GM21619 (cell line): ENCODE measurements at regions not wholly inside any gene's neighbourhood (a gene's known extent, or its start where the extent isn't known, plus 50 kb on each side); places are given as distances from the start of the nearest gene placed in this dataset.
"Not testable (repeated sequence)": the region's sequence is repeated elsewhere in the genome, so short reads cannot be mapped to it uniquely, and the experiment has no call there.

Source experiments
- ATAC-seq: cut with Tn5 transposase; IDR thresholded peaks from one replicate; pipeline ENCODE4 v1.9.1; 2021; ENCODE audit not compliant: unreplicated experiment

DNA sequence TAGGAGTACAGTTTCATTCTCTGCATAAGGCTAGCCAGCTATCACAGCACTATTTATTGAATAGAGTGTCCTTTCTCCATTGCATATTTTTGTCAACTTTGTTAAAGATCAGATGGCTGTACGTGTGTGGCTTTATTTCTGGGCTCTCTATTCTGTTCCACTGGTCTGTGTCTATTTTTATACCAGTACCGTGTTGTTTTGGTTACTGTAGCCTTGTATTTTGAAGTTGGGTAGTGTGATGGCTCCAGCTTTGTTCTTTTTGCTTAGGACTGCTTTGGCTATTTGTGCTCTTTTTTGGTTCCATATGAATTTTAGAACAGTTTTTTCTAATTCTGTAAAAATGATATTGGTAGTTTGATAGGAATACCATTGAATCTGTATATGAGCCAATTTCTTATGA lies 182.1 kb upstream of the DIAPH2 start:
- ATAC-seq, result no peak

DNA sequence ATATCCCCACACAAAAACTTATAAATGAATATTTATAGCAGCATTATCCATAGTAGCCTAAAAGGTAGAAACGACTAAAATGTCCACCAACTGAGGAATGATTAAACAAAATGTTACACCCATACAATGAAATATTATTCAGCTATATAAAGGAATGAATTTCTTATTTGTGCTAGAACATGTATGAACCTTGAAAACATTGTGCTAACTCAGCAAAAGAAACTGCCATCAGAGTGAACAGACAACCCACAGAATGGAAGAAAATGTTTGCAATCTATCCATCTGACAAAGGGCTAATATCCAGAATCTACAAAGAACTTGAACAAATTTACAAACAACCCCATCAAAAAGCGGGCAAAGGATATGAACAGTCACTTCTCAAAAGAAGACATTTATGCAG lies 155.3 kb upstream of the DIAPH2 start:
- ATAC-seq, result not testable (repeated sequence)

DNA sequence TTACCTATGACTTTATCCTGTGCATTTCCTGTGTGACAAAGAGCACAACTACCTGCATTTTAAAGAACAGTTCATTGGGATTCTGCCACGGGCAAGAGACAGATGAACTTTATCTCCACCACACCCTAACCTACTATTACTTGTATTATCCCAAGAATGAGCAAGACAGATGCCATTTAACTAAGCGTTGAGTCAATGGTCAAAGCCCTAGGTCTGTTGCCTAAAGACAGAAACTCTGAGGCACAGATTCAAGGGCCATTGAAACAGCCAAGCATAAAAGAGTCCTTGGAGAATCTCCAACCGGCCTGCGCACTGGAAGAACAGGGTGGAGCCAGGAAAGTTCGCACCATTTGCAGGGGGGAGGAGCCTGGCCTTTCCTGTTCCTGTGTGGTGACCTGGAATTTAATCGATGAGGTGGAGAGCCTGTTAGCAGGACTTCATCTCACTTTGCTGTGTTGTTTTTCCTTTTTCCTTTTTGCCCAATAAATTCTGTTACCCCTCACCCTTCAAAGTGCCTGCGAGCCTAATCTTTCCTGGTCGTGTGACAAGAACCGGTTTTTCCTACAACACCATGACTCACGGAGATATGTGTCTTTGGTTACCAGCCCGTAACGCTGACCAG lies 146.4 kb upstream of the DIAPH2 start:
- ATAC-seq, result no peak

DNA sequence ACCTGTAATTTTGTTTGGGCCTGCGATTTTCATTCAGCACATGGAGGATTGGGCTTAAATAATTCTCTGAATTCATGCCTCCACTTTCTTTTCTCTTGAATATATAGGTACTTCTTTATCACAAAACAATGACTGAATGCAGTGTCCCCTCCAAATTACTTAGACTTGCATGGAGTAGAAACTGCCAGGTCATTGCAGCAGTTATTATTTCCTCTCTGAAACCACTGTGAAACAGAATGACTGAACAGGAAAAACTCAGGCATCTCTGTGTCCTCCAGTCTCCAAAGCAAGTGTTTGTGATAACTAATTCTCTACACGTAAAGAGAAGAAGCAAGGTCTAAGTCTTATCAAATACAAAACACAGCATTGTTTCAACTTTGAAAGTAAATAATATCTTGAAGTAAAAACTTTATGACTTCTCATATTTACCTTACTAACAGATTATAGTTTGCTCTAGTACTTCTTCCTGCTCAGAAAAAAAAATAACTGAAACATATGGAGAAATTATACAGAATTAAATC lies 144.5 kb upstream of the DIAPH2 start:
- no peak for ATAC-seq

DNA sequence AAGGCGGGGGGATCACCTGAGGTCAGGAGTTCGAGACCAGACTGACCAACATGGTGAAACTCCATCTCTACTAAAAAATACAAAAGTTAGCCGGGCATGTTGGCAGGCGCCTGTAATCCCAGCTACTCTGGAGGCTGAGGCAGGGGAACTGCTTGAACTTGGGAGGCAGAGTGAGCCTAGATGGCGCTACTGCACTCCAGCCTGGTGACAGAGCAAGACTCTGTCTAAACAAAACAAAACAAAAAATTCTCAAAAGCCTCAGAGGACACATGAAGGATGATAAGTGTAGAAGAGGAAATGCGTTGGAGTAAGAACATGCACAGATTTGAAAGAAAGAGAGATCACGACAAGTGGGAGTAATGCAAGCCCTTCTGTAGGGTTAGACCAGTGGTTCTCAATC lies 138.4 kb upstream of the DIAPH2 start:
- ATAC-seq, result not testable (repeated sequence)

DNA sequence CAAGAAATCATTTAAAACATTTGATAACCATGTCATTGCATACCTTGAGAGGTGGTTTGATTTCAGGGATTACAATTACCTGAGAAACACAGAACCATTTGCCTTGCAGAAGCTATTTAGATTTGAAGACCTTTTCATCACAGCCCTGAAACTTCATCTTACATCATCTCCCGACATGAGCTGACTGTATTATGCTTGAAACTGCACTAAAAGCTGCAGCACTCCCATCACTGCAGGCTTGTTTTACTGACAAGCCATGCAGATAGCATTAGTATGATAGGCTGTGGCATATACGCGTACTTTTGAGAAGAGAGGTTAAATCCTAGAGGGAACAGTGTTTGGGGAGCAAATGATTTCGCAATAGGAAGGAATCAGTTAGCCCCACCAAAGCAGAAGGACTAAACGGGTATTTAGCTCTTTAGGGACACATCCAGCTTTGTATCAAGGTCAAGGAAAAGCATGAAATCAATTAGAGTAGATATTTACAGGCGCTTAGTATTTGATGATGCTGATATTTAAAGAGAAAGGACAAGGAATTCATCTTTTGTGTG lies 133.2 kb upstream of the DIAPH2 start:
- ATAC-seq, result no peak

DNA sequence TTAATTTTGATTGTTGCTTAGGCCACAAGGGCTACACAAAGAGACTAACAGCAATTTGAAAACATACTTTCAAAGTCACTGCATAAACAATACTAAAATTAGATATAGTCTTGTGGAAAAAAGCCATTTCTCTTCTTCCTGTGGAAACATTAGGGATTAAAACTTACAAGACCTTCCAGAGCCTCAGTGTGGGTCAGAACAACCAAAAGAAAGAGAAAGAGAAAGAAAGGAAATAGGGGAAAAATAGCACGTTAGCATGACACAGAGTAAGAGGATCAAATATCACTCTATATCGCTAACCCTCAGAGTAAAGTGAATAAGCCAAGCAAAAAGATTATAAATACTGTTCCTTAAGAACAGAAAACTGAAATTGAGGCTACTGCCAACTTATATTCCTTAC lies 127.8 kb upstream of the DIAPH2 start:
- no peak for ATAC-seq

DNA sequence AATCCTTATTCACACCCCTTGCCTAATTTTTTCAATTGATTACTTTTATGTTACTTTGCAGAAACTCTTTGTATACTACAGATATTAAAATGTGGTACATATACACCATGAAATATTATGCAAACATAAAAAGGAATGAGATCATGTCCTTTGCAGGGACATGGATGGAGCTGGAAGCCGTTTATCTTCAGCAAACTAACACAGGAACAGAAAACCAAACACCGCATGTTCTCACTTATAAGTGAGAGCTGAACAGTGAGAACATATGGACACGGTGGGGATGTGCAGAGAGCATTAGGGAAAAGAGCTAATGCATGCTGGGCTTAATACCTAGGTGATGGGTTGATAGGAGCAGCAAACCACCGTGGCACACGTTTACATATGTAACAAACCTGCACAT lies 123.5 kb upstream of the DIAPH2 start:
- ATAC-seq, result not testable (repeated sequence)

DNA sequence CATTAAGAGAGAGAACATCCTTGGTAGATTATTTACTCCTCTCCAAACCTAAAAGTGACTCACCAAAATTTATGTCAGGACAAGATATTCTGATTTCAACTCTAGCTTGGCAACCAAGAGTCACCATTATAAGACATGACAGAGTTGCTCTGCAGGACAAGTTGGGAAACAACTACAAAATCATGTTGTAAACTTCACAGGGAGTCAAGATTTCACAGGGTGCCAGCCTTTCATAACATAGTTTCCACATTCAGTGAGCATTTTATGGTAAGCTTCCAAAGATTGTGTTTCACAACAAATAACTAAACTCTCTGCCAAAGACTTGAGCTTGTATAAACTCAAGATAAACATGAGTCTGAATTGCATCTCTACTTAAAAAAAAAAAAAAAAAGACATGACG lies 121.0 kb upstream of the DIAPH2 start:
- ATAC-seq, result no peak

DNA sequence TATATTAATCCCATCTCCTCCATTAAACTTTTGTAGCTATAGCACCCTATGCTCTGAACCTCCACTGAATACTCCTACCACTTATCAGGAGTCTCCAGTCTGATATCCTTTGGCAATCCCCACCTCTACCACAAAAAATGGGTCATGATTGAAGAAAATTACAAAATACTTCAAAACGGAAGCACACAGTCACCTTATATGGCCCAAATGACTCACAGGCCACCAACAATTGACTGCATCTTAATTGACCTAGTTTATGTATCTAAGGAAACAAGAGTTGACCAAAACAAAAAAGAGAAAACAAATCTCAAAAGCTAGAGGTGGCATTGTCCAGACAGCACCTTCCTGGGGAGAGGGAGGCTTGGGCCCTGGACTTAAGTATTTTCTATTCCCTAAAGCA lies 120.0 kb upstream of the DIAPH2 start:
- no peak for ATAC-seq

DNA sequence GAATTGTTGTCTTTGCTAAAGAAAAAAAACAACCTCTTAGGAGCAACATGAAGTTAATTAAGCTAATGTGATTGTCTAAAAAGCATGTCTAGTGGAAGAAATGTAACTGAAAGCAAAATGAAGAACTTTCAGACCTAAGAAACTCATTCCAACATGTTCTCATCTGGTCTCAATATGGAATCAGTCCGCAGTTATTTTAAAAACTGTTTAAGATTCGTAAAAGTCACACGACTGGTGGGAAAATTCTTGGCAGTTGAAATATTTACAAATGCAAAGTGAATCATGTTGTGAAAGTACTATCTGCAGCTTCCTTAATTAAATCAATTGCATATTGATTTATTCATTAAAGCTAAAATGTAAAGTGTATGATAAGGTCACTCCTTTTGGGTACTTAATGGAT lies 117.8 kb upstream of the DIAPH2 start:
- no peak for ATAC-seq

DNA sequence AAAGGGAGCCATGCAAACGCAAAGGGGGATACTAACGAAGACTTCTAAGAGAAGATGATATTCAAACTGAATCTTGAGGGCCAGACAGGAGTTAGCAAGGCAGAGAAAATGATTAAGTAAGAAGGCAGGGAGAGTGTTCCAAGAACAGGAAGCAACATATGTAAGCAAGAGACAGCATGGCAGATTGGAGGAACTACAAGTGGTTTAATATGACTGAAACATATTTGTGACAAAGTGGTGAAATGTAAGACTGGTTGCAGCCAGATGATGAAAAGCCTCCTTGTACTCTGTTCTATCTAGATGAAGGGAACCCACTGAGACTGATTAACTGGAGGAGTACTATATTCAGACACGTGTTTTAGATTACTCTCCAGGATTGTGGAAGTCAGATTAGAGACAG lies 116.6 kb upstream of the DIAPH2 start:
- no peak for ATAC-seq

DNA sequence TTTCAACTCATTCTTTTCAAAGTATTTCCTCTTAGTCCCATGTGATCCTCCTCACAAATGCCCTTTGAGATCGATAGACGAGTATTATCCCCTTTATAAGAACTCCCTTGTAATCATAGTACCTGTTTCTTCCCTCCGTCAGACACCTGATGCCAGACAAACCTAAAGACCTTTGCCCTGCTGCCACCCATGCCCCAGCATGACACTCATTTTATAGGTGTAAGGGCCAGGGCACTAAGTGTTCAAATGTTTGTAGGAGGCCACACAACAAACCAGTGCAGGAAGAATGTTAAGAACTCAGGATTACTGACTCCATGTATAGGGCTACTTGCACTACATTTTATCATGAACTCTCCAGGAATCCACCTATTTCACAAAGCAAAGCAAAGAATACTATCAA lies 115.6 kb upstream of the DIAPH2 start:
- no peak for ATAC-seq

DNA sequence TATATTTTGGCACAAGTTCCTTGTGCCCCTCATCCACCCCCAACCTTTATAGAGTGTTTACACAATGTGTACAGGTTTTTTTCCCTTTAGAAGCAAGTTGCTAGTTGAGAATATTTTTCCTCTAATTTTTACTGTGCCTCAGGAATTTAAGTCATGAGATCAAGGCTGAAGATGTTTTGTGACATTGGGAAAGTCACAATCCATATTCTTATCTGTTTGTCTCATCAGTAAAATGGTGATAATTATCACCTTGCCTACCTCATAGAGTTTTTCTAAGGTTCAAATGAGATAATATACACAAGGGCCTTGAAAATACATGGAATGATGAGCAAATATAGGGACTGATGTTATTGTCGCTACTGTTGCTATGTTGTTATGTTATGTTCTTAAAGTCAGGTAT lies 109.6 kb upstream of the DIAPH2 start:
- ATAC-seq, result no peak

DNA sequence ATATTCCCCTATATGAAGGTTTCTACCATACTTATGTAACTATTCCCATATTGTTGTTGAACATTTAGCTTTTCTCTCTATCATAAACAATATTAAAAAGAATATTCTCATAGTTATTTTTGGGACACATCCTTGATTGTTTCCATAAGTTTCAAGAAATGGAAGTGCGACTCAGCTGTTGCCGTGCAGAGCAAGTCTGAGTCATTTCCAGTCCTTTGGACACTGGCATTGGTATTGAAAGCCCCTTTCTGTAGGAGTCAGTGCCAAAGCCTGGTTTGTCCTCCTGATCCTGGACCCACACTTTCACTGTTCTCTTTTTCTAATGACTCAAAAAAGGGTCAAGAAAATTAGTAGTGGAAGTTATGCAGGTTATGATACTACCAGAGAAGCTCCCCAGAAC lies 108.3 kb upstream of the DIAPH2 start:
- ATAC-seq, result no peak

DNA sequence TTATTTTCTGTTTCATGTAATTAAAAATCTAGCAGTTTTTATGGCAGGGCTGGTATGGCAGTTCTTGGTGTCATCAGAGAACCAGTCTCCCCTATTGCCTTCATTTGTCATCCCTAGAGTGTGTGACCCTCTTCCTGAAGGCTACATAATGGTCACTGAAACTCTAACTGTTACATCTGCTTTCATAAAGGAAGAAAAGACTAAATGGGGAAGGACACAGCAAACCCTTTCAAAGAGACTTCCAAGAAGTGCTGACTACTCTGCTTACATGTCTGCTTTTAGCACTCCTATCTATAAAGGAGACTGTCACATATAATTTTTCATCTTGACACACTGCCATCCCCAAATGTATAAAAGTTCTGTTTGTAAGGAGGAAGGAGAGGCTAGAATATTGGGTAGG lies 105.9 kb upstream of the DIAPH2 start:
- no peak for ATAC-seq

DNA sequence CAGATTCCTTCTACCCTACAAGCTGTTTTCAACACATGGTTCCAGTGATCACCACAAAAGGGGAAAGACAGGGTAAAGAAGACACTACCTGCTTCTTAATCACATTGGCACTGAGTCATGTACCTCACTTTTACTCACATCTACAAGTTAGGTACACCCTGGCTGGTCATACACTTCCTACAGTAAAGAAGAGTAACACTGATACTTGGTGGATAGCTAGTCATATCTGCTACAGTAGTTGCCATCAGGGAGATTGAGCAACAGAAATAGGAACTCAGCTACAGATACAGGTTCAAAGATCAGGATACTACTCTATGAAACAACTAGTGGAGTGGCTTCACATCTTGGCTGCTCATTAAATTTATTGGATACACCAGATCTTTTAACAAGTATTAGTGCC lies 105.4 kb upstream of the DIAPH2 start:
- no peak for ATAC-seq

DNA sequence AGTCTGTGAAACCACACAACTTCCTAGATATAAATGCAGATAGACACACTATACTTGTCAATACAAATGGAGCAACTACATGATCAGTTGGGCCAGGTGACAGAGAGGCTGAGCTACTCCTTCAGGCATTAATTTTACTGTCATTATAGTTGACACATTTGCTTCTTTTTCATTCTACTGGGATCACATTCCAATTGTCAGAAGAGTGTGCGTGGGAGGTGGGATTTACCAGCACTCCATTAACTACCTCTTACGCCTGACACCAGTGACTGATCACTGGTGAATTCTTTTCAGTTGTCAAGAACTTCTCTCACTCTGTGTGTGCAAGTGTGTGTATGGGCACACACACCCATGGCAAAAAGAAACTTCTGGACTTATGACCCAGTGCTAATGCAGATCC lies 94.2 kb upstream of the DIAPH2 start:
- ATAC-seq, result no peak

DNA sequence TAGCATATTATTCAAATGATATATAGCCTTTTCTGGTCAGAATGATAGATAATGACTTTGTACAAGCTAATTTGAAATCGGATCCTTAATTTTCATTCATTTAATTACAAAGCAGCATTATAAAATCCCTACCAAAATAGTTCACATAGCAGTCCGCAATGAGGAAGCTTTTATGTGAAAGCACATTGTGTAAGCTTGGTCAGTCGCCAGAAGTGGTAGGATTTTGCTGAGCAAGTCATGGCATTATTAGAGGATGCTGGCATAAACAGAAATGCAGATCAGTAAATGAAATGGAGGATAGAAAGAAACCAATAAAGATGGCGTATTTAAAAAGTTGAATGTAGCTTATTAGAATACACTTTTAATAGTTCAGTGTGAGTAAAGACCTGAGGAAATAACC lies 93.2 kb upstream of the DIAPH2 start:
- no peak for ATAC-seq

DNA sequence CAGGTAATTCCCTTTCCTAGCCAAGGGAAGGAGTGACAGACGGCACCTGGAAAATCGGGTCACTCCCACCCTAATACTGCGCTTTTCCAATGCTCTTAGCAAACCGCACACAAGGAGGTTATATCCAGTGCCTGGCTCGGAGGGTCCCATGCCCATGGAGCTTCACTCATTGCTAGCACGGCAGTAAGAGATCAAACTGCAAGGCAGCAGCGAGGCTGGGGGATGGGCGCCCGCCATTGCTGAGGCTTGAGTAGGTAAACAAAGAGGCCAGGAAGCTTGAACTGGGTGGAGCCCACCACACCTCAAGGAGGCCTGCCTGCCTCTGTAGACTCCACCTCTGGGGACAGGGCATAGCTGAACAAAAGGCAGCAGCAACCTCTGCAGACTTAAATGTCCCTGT lies 86.8 kb upstream of the DIAPH2 start:
- not testable (repeated sequence) for ATAC-seq

DNA sequence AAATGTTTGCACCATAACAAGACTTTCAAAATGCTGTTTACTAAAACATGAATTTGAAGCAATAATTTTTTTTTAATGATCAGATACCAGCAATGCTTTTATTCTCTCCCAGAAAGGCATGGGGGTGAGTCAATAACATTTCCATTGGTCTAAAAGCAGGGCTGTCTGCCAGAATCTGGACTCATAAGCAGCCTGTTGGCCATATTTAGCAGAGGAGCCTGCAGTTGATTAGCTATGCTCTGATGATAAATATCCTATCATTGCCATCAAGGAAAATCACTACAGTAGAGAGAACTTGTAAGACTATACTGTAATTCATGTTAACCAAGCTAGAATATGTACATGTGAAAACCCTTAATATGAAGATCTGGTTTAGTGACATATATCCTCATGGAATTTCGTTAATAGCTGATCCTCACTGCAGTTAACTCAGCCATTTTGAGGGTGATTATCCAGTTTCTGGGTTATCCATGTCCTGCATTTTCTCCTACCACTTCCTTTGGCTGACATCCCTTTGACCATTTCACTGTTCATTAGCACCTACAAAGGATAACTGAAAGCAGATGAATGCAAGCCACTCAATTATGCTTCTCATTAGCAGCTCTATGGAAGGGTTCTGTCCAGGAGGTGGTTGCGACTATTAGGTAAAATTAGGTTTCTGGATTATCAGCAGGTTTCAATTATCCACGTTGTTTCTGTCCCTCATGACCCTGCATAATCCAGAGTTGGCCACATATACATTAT lies 72.9 kb upstream of the DIAPH2 start:
- ATAC-seq, result no peak

DNA sequence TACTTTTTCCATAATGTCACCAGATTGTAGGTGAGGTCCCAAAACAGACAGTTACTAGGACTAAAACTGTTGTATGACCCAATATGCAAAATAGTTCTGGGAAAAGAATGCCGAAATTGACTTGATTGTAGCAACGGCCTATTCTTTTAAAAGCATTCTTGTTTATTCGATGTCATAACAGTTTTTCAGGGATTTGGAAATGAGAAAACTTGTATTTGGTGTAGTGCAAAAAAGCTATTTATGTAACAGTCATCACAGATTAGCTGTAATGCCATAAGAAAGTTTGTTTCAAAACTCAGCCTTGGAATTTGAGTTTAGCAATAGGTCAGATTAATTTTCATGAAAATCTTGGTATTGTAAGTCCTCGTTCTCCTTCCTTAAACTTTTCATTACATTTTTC lies 69.2 kb upstream of the DIAPH2 start:
- ATAC-seq, result no peak
